HepG2 (cell line): ENCODE measurements at regions not wholly inside any gene's neighbourhood (a gene's known extent, or its start where the extent isn't known, plus 50 kb on each side); places are given as distances from the start of the nearest gene placed in this dataset.

Source experiments
- ATAC-seq: fragments of 200-7000 bp; cut with Tn5 transposase; 3 replicates; pipeline ENCODE4 v1.9.1; 2020; ENCODE audit warnings: mild to moderate bottlenecking, moderate library complexity
- BruUV-seq: library from RNA; stranded (reverse); fragments of 400-500 nt; replicated peaks from 2 replicates; lab custom pipeline; 2021; lab: Mats Ljungman, UMichigan
- CTCF ChIA-PET: fragments of 300-600 bp; formaldehyde crosslinking; extraction: SDS; loops from one replicate; lab custom pipeline; 2021; ENCODE audit warnings: low total read pairs, inconsistent platforms, low intra/inter-chr PET ratio; lab: Yijun Ruan, JAX
- POLR2A ChIA-PET: fragments of 350-600 bp; sonication (Branson Sonifier 250); formaldehyde crosslinking; loops from one replicate; lab custom pipeline; 2020; ENCODE audit warnings: antibody characterized with exemption, inconsistent platforms; lab: Yijun Ruan, JAX
- DNase-seq: peaks from one replicate; pipeline ENCODE4 v3.0.0-alpha.2; 2015; ENCODE audit warnings: low spot score
- FAIRE-seq: peaks from 3 replicates; lab custom pipeline; 2011; peaks lifted over from hg19 to GRCh38; lab: Jason Lieb, UNC
- H2AFZ ChIP-seq: one replicate; pipeline ENCODE4 v1.6.1; 2011; ENCODE audit warnings: low read length, inconsistent platforms
- H3K27ac ChIP-seq: fragments of 300-600 bp; 3 replicates; pipeline ENCODE4 v1.8.0; 2011; ENCODE audit warnings: mixed run types, mild to moderate bottlenecking, mixed read lengths, low read length, inconsistent platforms; ENCODE audit not compliant: insufficient read depth; ENCODE audit errors: extremely low read length
- H3K27me3 ChIP-seq, 2 experiments: fragments of 200-600 bp in 1 of 2; 2 replicates in 1 of 2; 3 replicates in 1 of 2; pipeline versions ENCODE4 v1.6.0 to v1.8.0; 2011; ENCODE audit warnings: low read length in 2 of 2, mild to moderate bottlenecking in 2 of 2, moderate library complexity in 2 of 2, inconsistent platforms in 1 of 2; ENCODE audit not compliant: insufficient read depth in 2 of 2, control insufficient read depth in 1 of 2
- H3K36me3 ChIP-seq, 2 experiments: fragments of 200-600 bp in 1 of 2; replicated peaks in 1 of 2; 2 replicates in 1 of 2; 3 replicates in 1 of 2; pipeline versions ENCODE4 v1.5.1 to v1.8.0; 2011; ENCODE audit warnings: low read length in 2 of 2, inconsistent platforms in 1 of 2; ENCODE audit not compliant: insufficient read depth in 2 of 2, control insufficient read depth in 1 of 2
- H3K4me1 ChIP-seq: 2 replicates; pipeline ENCODE4 v1.5.1; 2012; ENCODE audit warnings: low read length, inconsistent platforms; ENCODE audit not compliant: insufficient read depth
- H3K4me2 ChIP-seq: 2 replicates; pipeline ENCODE4 v1.6.0; 2011; ENCODE audit warnings: low read depth, low read length, inconsistent platforms
- H3K4me3 ChIP-seq, 3 experiments: fragments of 200-600 bp in 1 of 3; sonication (generic), shearing (Covaris generic) in 1 of 3; replicated peaks in 1 of 3; 2 replicates each; pipeline ENCODE4 v1.5.1; 2011 to 2016; ENCODE audit warnings: low read length in 3 of 3, inconsistent platforms in 2 of 3, low read depth in 2 of 3, mild to moderate bottlenecking in 2 of 3, control low read depth in 1 of 3, mixed read lengths in 1 of 3; ENCODE audit not compliant: insufficient read depth in 1 of 3
- H3K79me2 ChIP-seq: one replicate; pipeline ENCODE4 v1.6.1; 2011; ENCODE audit warnings: low read length, inconsistent platforms; ENCODE audit not compliant: insufficient read depth
- H3K9ac ChIP-seq: 2 replicates; pipeline ENCODE4 v1.6.0; 2011; ENCODE audit warnings: mild to moderate bottlenecking, low read depth, low read length, inconsistent platforms; ENCODE audit not compliant: insufficient read depth
- H3K9me3 ChIP-seq: 2 replicates; pipeline ENCODE4 v1.5.1; 2012; ENCODE audit warnings: mild to moderate bottlenecking, low read length
- H4K20me1 ChIP-seq: 2 replicates; pipeline ENCODE4 v1.6.0; 2011; ENCODE audit warnings: inconsistent platforms, mild to moderate bottlenecking, low read length, moderate library complexity; ENCODE audit not compliant: insufficient read depth
- PAWR ChIP-seq: sonication (generic); formaldehyde crosslinking; IDR thresholded peaks from 2 replicates; pipeline ENCODE4 v1.4.0; 2020; ENCODE audit warnings: missing genetic modification reagents, mild to moderate bottlenecking, borderline replicate concordance
- ZBTB37 ChIP-seq: sonication (generic); formaldehyde crosslinking; IDR thresholded peaks from 2 replicates; pipeline ENCODE4 v1.4.0; 2020; ENCODE audit warnings: mild to moderate bottlenecking, missing genetic modification reagents
- ZNF12 ChIP-seq: sonication (generic); formaldehyde crosslinking; IDR thresholded peaks from 2 replicates; pipeline ENCODE4 v1.5.0; 2020; ENCODE audit warnings: missing genetic modification reagents
- ZNF17 ChIP-seq: sonication (generic); formaldehyde crosslinking; IDR thresholded peaks from 2 replicates; pipeline ENCODE4 v1.5.0; 2020; ENCODE audit warnings: mild to moderate bottlenecking, missing genetic modification reagents
- ZNF232 ChIP-seq: sonication (generic); formaldehyde crosslinking; IDR thresholded peaks from 2 replicates; pipeline ENCODE4 v1.4.0; 2020; ENCODE audit warnings: missing genetic modification reagents, borderline replicate concordance
- ZNF296 ChIP-seq: sonication (generic); formaldehyde crosslinking; conservative IDR thresholded peaks from 2 replicates; pipeline ENCODE4 v1.5.0; 2020; ENCODE audit warnings: mild to moderate bottlenecking, missing genetic modification reagents
- ZNF572 ChIP-seq: sonication (generic); formaldehyde crosslinking; IDR thresholded peaks from 2 replicates; pipeline ENCODE4 v1.5.1; 2020; ENCODE audit warnings: mild to moderate bottlenecking, missing genetic modification reagents
- ZNF652 ChIP-seq: IDR thresholded peaks from 2 replicates; pipeline ENCODE4 v1.6.1; 2016; ENCODE audit warnings: low read depth, borderline replicate concordance
- WGBS: methylation state at CpG from one replicate; pipeline ENCODE4 v1.1.6; 2017; ENCODE audit warnings: low lambda C conversion rate; 5-methylcytosine and 5-hydroxymethylcytosine counted together
- in situ Hi-C: cut with HindIII; loops from 2 replicates; pipeline ENCODE4 v1.10.0; 2017; ENCODE audit warnings: low pct_unique_long_range_greater_than_20kb; ENCODE audit not compliant: extremely low pct_ligation_motif_present
- intact Hi-C: fragments of 100-400 bp; cut with micrococcal nuclease; formaldehyde crosslinking; loops from one replicate; pipeline ENCODE4 v1.10.0; 2022; ENCODE audit not compliant: unreplicated experiment
- TF ChIP-seq, protein P1 (sequence below): IDR thresholded peaks from 2 replicates; pipeline ENCODE4 v1.6.1; 2016; ENCODE audit warnings: low read depth, control low read depth

DNA sequence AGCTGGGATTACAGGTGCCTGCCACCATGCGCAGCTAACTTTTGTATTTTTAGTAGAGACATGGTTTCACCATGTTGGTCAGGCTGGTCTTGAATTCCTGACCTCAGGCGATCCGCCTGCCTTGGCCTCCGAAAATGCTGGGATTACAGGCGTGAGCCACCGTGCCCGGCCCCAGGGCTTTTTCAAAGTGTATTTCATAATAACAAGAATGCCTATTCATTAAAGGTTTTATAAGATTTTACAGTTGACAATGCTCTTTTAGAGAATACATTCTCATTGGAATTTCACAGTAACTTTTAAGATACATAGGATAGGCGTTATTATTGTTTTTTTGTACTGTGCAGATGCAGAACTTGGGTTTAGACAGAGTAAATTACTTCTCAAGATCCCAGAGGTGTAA is 52.6 kb upstream of the PTPRK start:
- no peak for FAIRE-seq
- BruUV-seq, result no TSS peak

More for the DNA sequence above, 52.6 kb upstream of the PTPRK start:
- POLR2A ChIA-PET, result no interaction called here
- no peak overlapping the region for H3K4me2 ChIP-seq
- H3K9ac ChIP-seq, result no peak overlapping the region
- no peak overlapping the region for H3K27ac ChIP-seq
- H2AFZ ChIP-seq, result no peak overlapping the region
- intact Hi-C loops, result no loop called here
- no peaks in the 10 kb centered on the region for H3K36me3 ChIP-seq
- no peaks in the 10 kb centered on the region for H3K4me1 ChIP-seq
- H3K4me3 ChIP-seq, result no peak overlapping the region
- no peaks in the 10 kb centered on the region for H4K20me1 ChIP-seq
- TF ChIP-seq ZNF296 (CRISPR knock-in tag), result no peak
- TF ChIP-seq ZNF652 (CRISPR knock-in tag), result no peak
- no peak for TF ChIP-seq ZNF232 (CRISPR knock-in tag)
- no peak for TF ChIP-seq ZBTB37 (CRISPR knock-in tag)
- TF ChIP-seq ZNF12 (CRISPR knock-in tag), result no peak
- TF ChIP-seq PAWR (CRISPR knock-in tag), result no peak
- TF ChIP-seq ZNF17 (CRISPR knock-in tag), result no peak
- TF ChIP-seq ZNF572 (CRISPR knock-in tag), result no peak
- TF ChIP-seq, protein P1, sequence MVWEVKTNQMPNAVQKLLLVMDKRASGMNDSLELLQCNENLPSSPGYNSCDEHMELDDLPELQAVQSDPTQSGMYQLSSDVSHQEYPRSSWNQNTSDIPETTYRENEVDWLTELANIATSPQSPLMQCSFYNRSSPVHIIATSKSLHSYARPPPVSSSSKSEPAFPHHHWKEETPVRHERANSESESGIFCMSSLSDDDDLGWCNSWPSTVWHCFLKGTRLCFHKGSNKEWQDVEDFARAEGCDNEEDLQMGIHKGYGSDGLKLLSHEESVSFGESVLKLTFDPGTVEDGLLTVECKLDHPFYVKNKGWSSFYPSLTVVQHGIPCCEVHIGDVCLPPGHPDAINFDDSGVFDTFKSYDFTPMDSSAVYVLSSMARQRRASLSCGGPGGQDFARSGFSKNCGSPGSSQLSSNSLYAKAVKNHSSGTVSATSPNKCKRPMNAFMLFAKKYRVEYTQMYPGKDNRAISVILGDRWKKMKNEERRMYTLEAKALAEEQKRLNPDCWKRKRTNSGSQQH (CRISPR knock-in tag), result no peak
- no peaks in the 10 kb centered on the region for H3K79me2 ChIP-seq
- H3K9me3 ChIP-seq, result no peaks in the 10 kb centered on the region
- CTCF ChIA-PET, result no interaction called here
- ATAC-seq (no peak), DNase-seq (no peak)
- H3K27me3 ChIP-seq, result peaks cover 0 to 9% of the 10 kb centered on the region in 2 experiments; a peak in 1 of 5 replicates
- 59% methylated on average over 8 of the region's 8 CpGs for WGBS
- in situ Hi-C loops, result no loop called here
